Upper lobe of left lung (tissue), 6 donors: ENCODE measurements at regions not wholly inside any gene's neighbourhood (a gene's known extent, or its start where the extent isn't known, plus 50 kb on each side); places are given as distances from the start of the nearest gene placed in this dataset.
A peak's percentile ranks its signal among the peaks of the same experiment; 100 is the strongest.

Experiments
- ATAC-seq, 2 donors: fragments of 200-7000 bp; cut with Tn5 transposase; one replicate each; pipeline ENCODE4 v1.9.1; 2022; ENCODE audit warnings: mild to moderate bottlenecking in 2 of 2, moderate library complexity in 2 of 2; ENCODE audit not compliant: low FRiP score in 2 of 2
- DNase-seq, 2 donors: peaks; one replicate each; pipeline ENCODE4 v3.0.0-alpha.2; 2019 to 2020
- H3K27ac ChIP-seq, 4 donors: fragments of 200-600 bp; sonication (generic); one replicate each; pipeline ENCODE4 v1.5.1; 2016 to 2019
- H3K27me3 ChIP-seq, 4 donors: fragments of 200-600 bp; sonication (generic); one replicate each; pipeline ENCODE4 v1.5.1; 2017 to 2019
- H3K36me3 ChIP-seq, 4 donors: fragments of 200-600 bp; sonication (generic); one replicate each; pipeline ENCODE4 v1.5.1; 2016 to 2019
- H3K4me1 ChIP-seq, 4 donors: fragments of 200-600 bp; sonication (generic); one replicate each; pipeline ENCODE4 v1.5.1; 2018 to 2019
- H3K4me3 ChIP-seq, 4 donors: fragments of 200-600 bp; sonication (generic); one replicate each; pipeline ENCODE4 v1.5.1; 2017 to 2019; ENCODE audit warnings: mild to moderate bottlenecking in 2 of 4, moderate library complexity in 1 of 4
- H3K9me3 ChIP-seq, 4 donors: fragments of 200-600 bp; sonication (generic); one replicate each; pipeline ENCODE4 v1.5.1; 2018 to 2019
- EP300 ChIP-seq, 4 donors: sonication (generic); formaldehyde crosslinking; IDR thresholded peaks; one replicate each; pipeline ENCODE4 v1.5.1; 2017; ENCODE audit warnings: antibody characterized with exemption in 4 of 4, control low read depth in 2 of 4
- POLR2A ChIP-seq, 4 donors: fragments of 450-650 bp; IDR thresholded peaks; one replicate each; pipeline ENCODE4 v1.5.1; 2016 to 2017; ENCODE audit warnings: antibody characterized with exemption in 4 of 4, mild to moderate bottlenecking in 2 of 4
- POLR2AphosphoS5 ChIP-seq, 2 donors: sonication (generic); formaldehyde crosslinking; IDR thresholded peaks; one replicate each; pipeline ENCODE4 v1.5.1; 2017; ENCODE audit warnings: antibody characterized with exemption in 2 of 2
- WGBS, 2 donors: methylation state at CpG; one replicate each; pipeline ENCODE4 v1.1.5; 2017 to 2018; 5-methylcytosine and 5-hydroxymethylcytosine counted together
- TF ChIP-seq, protein P1 (sequence below), 6 experiments: fragments of 450-650 bp in 4 of 6; fragments of 200-600 bp in 2 of 6; sonication (generic) in 2 of 6; IDR thresholded peaks; one replicate each; pipeline ENCODE4 v1.5.1; 2016 to 2019; ENCODE audit warnings: antibody characterized with exemption in 6 of 6
- donor health status: DM: no; HTN: no; CAD: no; lungs with moderate emphysema.
- donor health status: DM: no; HTN: yes; CAD: no; lungs with severe emphysema.

DNA sequence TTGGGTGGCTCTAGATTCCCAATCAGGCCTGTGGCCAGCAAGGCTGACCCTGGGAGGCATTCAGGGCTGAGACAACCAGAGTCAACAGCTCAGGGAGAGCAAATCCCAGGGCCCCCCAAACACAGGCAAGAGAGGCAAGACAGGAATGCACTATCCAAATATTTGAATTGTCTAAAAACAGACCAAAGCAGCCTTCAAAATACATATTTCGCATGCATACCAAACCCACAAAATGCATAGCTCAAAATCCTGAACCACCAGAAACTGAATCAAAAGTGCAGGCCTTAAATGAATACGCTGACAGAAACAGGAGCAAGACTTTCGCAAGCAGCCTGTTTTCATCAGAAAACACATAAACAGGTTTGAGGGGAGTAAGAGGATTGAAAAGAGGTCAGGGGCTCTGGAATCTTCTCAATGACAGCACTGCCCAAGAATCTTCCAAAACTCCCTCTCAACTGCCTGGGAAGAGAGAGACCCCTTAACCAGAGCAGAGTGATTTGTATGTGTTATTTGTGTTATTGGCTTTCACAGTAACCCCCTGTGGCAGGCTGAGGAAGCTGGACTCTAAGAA lies 213.6 kb upstream of the CDH5 start:
- Histone ChIP-seq H3K4me3 (no peak overlapping the region), H3K27me3 (no peaks in the 10 kb centered on the region), H3K9me3 (no peaks in the 10 kb centered on the region), H3K36me3 (no peaks in the 10 kb centered on the region), H3K4me1 (peaks cover 6 to 22% (median 13%) of the 10 kb centered on the region in 4 donors), H3K27ac (peak overlapping the region; percentile 12 to 68 (median 62))
- 53 to 66% methylated on average over 3 of the region's 3 CpGs for WGBS, 2 donors
- ATAC-seq (no peak), DNase-seq (no peak)
- TF ChIP-seq, protein P1, sequence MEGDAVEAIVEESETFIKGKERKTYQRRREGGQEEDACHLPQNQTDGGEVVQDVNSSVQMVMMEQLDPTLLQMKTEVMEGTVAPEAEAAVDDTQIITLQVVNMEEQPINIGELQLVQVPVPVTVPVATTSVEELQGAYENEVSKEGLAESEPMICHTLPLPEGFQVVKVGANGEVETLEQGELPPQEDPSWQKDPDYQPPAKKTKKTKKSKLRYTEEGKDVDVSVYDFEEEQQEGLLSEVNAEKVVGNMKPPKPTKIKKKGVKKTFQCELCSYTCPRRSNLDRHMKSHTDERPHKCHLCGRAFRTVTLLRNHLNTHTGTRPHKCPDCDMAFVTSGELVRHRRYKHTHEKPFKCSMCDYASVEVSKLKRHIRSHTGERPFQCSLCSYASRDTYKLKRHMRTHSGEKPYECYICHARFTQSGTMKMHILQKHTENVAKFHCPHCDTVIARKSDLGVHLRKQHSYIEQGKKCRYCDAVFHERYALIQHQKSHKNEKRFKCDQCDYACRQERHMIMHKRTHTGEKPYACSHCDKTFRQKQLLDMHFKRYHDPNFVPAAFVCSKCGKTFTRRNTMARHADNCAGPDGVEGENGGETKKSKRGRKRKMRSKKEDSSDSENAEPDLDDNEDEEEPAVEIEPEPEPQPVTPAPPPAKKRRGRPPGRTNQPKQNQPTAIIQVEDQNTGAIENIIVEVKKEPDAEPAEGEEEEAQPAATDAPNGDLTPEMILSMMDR (IDR thresholded peaks at IDR 0.05) = no peak
- no peak for TF ChIP-seq POLR2A (IDR thresholded peaks at IDR 0.05)

DNA sequence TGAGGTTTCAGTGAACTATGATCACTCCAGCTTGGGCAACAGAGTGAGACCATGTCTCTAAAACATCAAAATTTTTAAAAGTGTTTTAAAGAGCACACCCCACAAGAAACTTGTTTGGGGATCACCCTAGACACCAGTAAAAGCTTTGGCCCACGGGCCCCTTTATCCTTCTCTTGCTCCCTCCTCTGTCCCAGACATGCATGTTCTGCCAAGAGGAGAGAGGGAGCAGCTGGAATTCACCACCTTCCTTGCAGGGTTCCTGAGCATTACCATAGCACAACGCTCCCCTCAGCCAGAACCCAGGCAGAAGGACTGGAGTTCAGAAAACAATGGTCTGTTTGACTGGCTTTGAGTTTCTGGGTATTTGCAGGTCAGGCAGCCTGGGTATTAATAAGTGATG lies 214.3 kb upstream of the CDH5 start:
- no peak overlapping the region for H3K4me3 ChIP-seq
- peaks cover 6 to 22% (median 13%) of the 10 kb centered on the region in 4 donors for H3K4me1 ChIP-seq
- TF ChIP-seq EP300 (IDR thresholded peaks at IDR 0.05) (no peak), POLR2A (IDR thresholded peaks at IDR 0.05) (no peak), POLR2AphosphoS5 (IDR thresholded peaks at IDR 0.05) (no peak)
- TF ChIP-seq, protein P1 (IDR thresholded peaks at IDR 0.05) = no peak
- no peaks in the 10 kb centered on the region for H3K9me3 ChIP-seq
- 47 to 79% methylated on average over 2 of the region's 2 CpGs for WGBS, 2 donors
- H3K27ac ChIP-seq = peak overlapping the region; percentile 12 to 68 (median 62)
- ATAC-seq (no peak), DNase-seq (no peak)
- no peaks in the 10 kb centered on the region for H3K27me3 ChIP-seq
- no peaks in the 10 kb centered on the region for H3K36me3 ChIP-seq

DNA sequence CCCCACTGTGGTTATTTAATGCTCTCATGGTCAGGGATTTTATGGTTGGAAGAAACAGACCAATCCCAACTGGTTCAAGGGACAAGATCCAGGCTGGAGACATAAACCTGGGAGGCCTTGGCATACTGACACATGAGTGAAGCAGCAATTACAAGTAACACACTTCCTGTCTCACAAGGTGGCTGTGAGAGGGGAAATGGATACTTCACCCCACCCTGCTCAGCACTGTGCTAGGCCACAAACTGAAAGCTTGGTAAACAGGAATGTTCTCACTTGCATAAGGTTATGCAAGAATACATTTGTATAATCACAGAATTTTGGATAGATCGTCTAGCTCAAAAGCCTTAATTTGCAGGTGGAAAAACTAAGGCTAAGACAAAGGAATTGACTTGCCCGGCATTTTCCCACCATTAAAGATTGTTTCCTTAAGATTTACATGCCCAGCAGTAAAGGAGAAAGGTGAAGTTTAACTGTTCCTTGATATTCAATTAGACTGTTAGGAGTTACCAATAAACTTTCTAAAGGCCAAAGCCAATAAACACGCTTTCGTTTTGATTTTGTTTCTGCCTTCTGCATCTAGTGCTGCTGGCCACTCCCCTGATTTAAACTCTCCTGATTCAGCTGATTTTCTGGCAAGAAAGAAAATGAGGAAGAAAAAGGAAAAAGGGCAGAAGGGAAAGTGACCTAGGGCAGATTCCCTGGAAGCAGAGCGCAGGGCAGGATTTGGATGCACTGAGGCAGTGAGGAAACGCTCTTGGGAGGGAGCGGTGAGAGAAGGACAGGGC lies 215.6 kb upstream of the CDH5 start:
- peaks cover 6 to 22% (median 13%) of the 10 kb centered on the region in 4 donors for H3K4me1 ChIP-seq
- no peak overlapping the region for H3K4me3 ChIP-seq
- H3K36me3 ChIP-seq = no peaks in the 10 kb centered on the region
- H3K27ac ChIP-seq = peak overlapping the region; percentile 62 to 70 (median 66)
- TF ChIP-seq, protein P1 (IDR thresholded peaks at IDR 0.05) = no peak
- TF ChIP-seq POLR2AphosphoS5 (IDR thresholded peaks at IDR 0.05) (peak; percentile 18 to 21), EP300 (IDR thresholded peaks at IDR 0.05) (no peak)
- H3K27me3 ChIP-seq = no peaks in the 10 kb centered on the region
- H3K9me3 ChIP-seq = no peaks in the 10 kb centered on the region
- peak in 1 of 2 donors; percentile 42 for DNase-seq
- peak; percentile 44 to 72 for ATAC-seq
- 56 to 59% methylated on average over 7 of the region's 7 CpGs for WGBS, 2 donors

DNA sequence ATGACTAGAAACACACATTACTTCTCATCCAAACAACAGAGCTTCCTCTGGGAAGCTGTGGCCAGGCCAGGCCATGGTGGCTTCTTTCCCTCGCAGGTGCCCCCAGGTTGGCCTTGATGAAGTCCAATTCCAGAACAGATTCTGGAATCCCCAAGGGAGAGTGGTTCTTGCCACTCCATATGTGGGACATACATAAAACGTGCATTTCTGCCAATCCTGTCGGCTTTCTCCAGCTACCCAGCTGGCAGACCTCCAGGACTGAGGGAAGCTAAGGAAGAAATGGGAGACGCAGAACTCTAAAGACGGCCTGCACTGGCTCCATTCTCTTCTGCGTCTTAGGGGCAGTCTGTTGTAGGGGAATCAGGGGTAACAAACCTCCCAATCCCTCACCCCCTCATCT lies 219.2 kb upstream of the CDH5 start:
- ATAC-seq = no peak
- no peak overlapping the region for H3K4me3 ChIP-seq
- no peaks in the 10 kb centered on the region for H3K36me3 ChIP-seq
- DNase-seq = no peak
- H3K4me1 ChIP-seq = peaks cover 6 to 16% (median 13%) of the 10 kb centered on the region in 4 donors
- no peaks in the 10 kb centered on the region for H3K9me3 ChIP-seq
- H3K27ac ChIP-seq = peak overlapping the region in 2 of 4 donors; percentile 23 to 44
- WGBS, 2 donors = 71 to 81% methylated on average over 6 of the region's 6 CpGs
- H3K27me3 ChIP-seq = no peaks in the 10 kb centered on the region
- TF ChIP-seq POLR2AphosphoS5 (IDR thresholded peaks at IDR 0.05) = no peak
- TF ChIP-seq EP300 (IDR thresholded peaks at IDR 0.05) = no peak
- no peak for TF ChIP-seq POLR2A (IDR thresholded peaks at IDR 0.05)
- TF ChIP-seq, protein P1 (IDR thresholded peaks at IDR 0.05) = no peak
